H9 (cell line): ENCODE measurements at regions not wholly inside any gene's neighbourhood (a gene's known extent, or its start where the extent isn't known, plus 50 kb on each side); places are given as distances from the start of the nearest gene placed in this dataset.

Source experiments
- DNase-seq: peaks from one replicate; pipeline ENCODE4 v3.0.0-alpha.2; 2017
- H2AFZ ChIP-seq: one replicate; pipeline ENCODE4 v1.6.1; 2013; ENCODE audit warnings: mild to moderate bottlenecking, low read length, control low read depth, moderate library complexity
- H2AK5ac ChIP-seq: 2 replicates; pipeline ENCODE4 v1.6.1; 2013; ENCODE audit warnings: low read length, control low read depth, mixed read lengths; ENCODE audit not compliant: insufficient read length
- H2BK120ac ChIP-seq: one replicate; pipeline ENCODE4 v1.6.1; 2013; ENCODE audit warnings: low read depth, mild to moderate bottlenecking, low read length, control low read depth, inconsistent platforms; ENCODE audit not compliant: poor library complexity, severe bottlenecking
- H2BK12ac ChIP-seq: 2 replicates; pipeline ENCODE4 v1.6.1; 2013; ENCODE audit warnings: low read length, control low read depth, mixed read lengths, low read depth; ENCODE audit not compliant: insufficient read length
- H2BK15ac ChIP-seq: 2 replicates; pipeline ENCODE4 v1.6.1; 2013; ENCODE audit warnings: low read depth, low read length, control low read depth
- H2BK20ac ChIP-seq: one replicate; pipeline ENCODE4 v1.6.1; 2013; ENCODE audit warnings: low read depth, mild to moderate bottlenecking, low read length, control low read depth, inconsistent platforms; ENCODE audit not compliant: poor library complexity, severe bottlenecking
- H2BK5ac ChIP-seq: 2 replicates; pipeline ENCODE4 v1.6.1; 2013; ENCODE audit warnings: low read length, control low read depth, mixed read lengths; ENCODE audit not compliant: insufficient read length
- H3K14ac ChIP-seq: 2 replicates; pipeline ENCODE4 v1.6.1; 2013; ENCODE audit warnings: low read length, control low read depth; ENCODE audit not compliant: insufficient read depth
- H3K18ac ChIP-seq: 2 replicates; pipeline ENCODE4 v1.6.1; 2013; ENCODE audit warnings: low read depth, mild to moderate bottlenecking, mixed read lengths, low read length, control low read depth; ENCODE audit not compliant: insufficient read length
- H3K23ac ChIP-seq: 2 replicates; pipeline ENCODE4 v1.6.1; 2013; ENCODE audit warnings: low read length, control low read depth, mixed read lengths, low read depth; ENCODE audit not compliant: insufficient read length
- H3K23me2 ChIP-seq: 2 replicates; pipeline ENCODE4 v1.6.1; 2013; ENCODE audit warnings: low read depth, mild to moderate bottlenecking, mixed read lengths, low read length, control low read depth; ENCODE audit not compliant: insufficient read length, poor library complexity, severe bottlenecking
- H3K27ac ChIP-seq: 2 replicates; pipeline ENCODE4 v1.5.1; 2013; ENCODE audit warnings: low read length, control low read depth, mixed read lengths, low read depth; ENCODE audit not compliant: insufficient read length
- H3K27me3 ChIP-seq: 2 replicates; pipeline ENCODE4 v1.6.1; 2013; ENCODE audit warnings: low read length, control low read depth, inconsistent platforms; ENCODE audit not compliant: insufficient read depth
- H3K4ac ChIP-seq: 2 replicates; pipeline ENCODE4 v1.6.1; 2013; ENCODE audit warnings: low read depth, mild to moderate bottlenecking, control low read depth, inconsistent platforms, low read length, moderate library complexity
- H3K4me1 ChIP-seq: 2 replicates; pipeline ENCODE4 v1.6.1; 2013; ENCODE audit warnings: low read length, control low read depth, inconsistent platforms; ENCODE audit not compliant: insufficient read depth
- H3K4me2 ChIP-seq: 2 replicates; pipeline ENCODE4 v1.6.1; 2013; ENCODE audit warnings: low read length, control low read depth, mixed read lengths; ENCODE audit not compliant: insufficient read length, insufficient read depth
- H3K56ac ChIP-seq: 2 replicates; pipeline ENCODE4 v1.6.1; 2013; ENCODE audit warnings: low read depth, mild to moderate bottlenecking, mixed read lengths, low read length, control low read depth; ENCODE audit not compliant: insufficient read length
- H3K79me1 ChIP-seq: 2 replicates; pipeline ENCODE4 v1.6.1; 2013; ENCODE audit warnings: low read depth, mild to moderate bottlenecking, moderate library complexity, low read length, control low read depth, inconsistent platforms; ENCODE audit not compliant: insufficient read depth, poor library complexity, severe bottlenecking
- H3K79me2 ChIP-seq: 2 replicates; pipeline ENCODE4 v1.6.1; 2013; ENCODE audit warnings: low read length, control low read depth, inconsistent platforms; ENCODE audit not compliant: insufficient read depth
- H3K9ac ChIP-seq: 2 replicates; pipeline ENCODE4 v1.6.1; 2013; ENCODE audit warnings: low read length, control low read depth, mixed read lengths; ENCODE audit not compliant: insufficient read length; ENCODE audit errors: extremely low read depth
- H3K9me3 ChIP-seq: one replicate; pipeline ENCODE4 v1.6.1; 2013; ENCODE audit warnings: low read depth, low read length, inconsistent platforms; ENCODE audit not compliant: control insufficient read depth
- H3T11ph ChIP-seq: one replicate; pipeline ENCODE4 v1.6.1; 2013; ENCODE audit warnings: mild to moderate bottlenecking, low read length, control low read depth, inconsistent platforms
- H4K20me1 ChIP-seq: one replicate; pipeline ENCODE4 v1.6.1; 2013; ENCODE audit not compliant: control insufficient read depth, insufficient read length, insufficient read depth
- H4K5ac ChIP-seq: 2 replicates; pipeline ENCODE4 v1.6.1; 2013; ENCODE audit warnings: low read depth, mild to moderate bottlenecking, mixed read lengths, low read length, control low read depth; ENCODE audit not compliant: insufficient read length
- H4K8ac ChIP-seq: replicated peaks from 2 replicates; pipeline ENCODE4 v1.6.1; 2013; ENCODE audit warnings: low read length, control low read depth, mixed read lengths, low read depth; ENCODE audit not compliant: insufficient read length
- H4K91ac ChIP-seq: 2 replicates; pipeline ENCODE4 v1.6.1; 2013; ENCODE audit warnings: low read depth, mild to moderate bottlenecking, moderate library complexity, mixed read lengths, low read length, control low read depth; ENCODE audit not compliant: insufficient read length
- H3K27ac Mint-ChIP-seq, 3 experiments: 2 replicates in 2 of 3; 3 replicates in 1 of 3; pipeline ENCODE4 v1.8.0; 2020 to 2021; ENCODE audit warnings: mixed read lengths in 3 of 3, mild to moderate bottlenecking in 1 of 3, moderate library complexity in 1 of 3
- H3K27me3 Mint-ChIP-seq: 2 replicates; pipeline ENCODE4 v1.8.0; 2021; ENCODE audit warnings: low read depth, mild to moderate bottlenecking, moderate library complexity, mixed read lengths
- H3K36me3 Mint-ChIP-seq, 3 experiments: 2 replicates in 2 of 3; 3 replicates in 1 of 3; pipeline ENCODE4 v1.8.0; 2020 to 2021; ENCODE audit warnings: low read depth in 3 of 3, mixed read lengths in 3 of 3; ENCODE audit not compliant: insufficient read depth in 1 of 3
- H3K4me1 Mint-ChIP-seq, 2 experiments: 2 replicates each; pipeline ENCODE4 v1.8.0; 2020; ENCODE audit warnings: mixed read lengths in 2 of 2
- H3K4me3 Mint-ChIP-seq, 2 experiments: 2 replicates in 1 of 2; 3 replicates in 1 of 2; pipeline ENCODE4 v1.8.0; 2020 to 2021; ENCODE audit warnings: mild to moderate bottlenecking in 2 of 2, mixed read lengths in 2 of 2, moderate library complexity in 1 of 2
- H3K9me3 Mint-ChIP-seq, 2 experiments: 2 replicates in 1 of 2; 3 replicates in 1 of 2; pipeline ENCODE4 v1.8.0; 2020; ENCODE audit warnings: mild to moderate bottlenecking in 2 of 2, mixed read lengths in 2 of 2, moderate library complexity in 1 of 2
- WGBS: extraction: QIAGEN DNeasy Blood & Tissue Kit; methylation state at CpG from one replicate; pipeline ENCODE4 v1.1.7; 2013; ENCODE audit warnings: missing lambda C conversion rate, low lambda C conversion rate, mixed read lengths; ENCODE audit not compliant: insufficient read length; ENCODE audit errors: extremely low coverage; 5-methylcytosine and 5-hydroxymethylcytosine counted together
- TF ChIP-seq, protein P1 (sequence below): fragments of 200-600 bp; sonication (generic); conservative IDR thresholded peaks from 3 replicates; pipeline ENCODE4 v1.8.0; 2021; ENCODE audit warnings: antibody characterized with exemption, mild to moderate bottlenecking

DNA sequence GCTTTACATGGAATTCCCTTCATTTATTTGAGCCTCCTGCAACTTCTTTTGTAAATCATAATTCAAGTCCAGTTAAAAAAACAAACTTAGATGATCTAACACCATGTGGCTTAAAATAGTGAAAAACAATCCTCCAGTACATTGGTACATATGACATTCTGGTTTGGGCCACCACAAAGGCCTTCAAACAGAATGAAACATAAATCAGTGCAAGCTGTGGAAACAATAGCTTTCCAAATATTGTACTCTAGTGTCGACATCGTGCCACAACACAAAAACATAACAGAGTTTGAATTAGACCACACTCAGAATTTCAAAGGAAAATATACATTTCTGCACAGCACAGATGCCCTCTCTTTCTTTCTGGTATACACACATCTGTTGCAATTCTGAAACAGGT is 751.3 kb downstream of the SLC6A15 start:
- Histone ChIP-seq H3K14ac (no peak overlapping the region), H2AFZ (no peak overlapping the region), H3K79me2 (no peaks in the 10 kb centered on the region), H4K8ac (no peak overlapping the region), H4K91ac (no peak overlapping the region), H3T11ph (no peak overlapping the region), H2BK20ac (no peak overlapping the region), H4K5ac (no peak overlapping the region), H2AK5ac (no peak overlapping the region), H4K20me1 (no peaks in the 10 kb centered on the region), H3K79me1 (no peaks in the 10 kb centered on the region), H3K56ac (no peak overlapping the region), H3K23me2 (no peaks in the 10 kb centered on the region), H2BK5ac (no peak overlapping the region), H3K23ac (no peak overlapping the region), H2BK12ac (no peak overlapping the region), H2BK15ac (no peak overlapping the region), H2BK120ac (no peak overlapping the region), H3K18ac (no peak overlapping the region), H3K4ac (no peak overlapping the region), H3K27me3 (no peaks in the 10 kb centered on the region), H3K9me3 (no peaks in the 10 kb centered on the region), H3K4me1 (no peaks in the 10 kb centered on the region), H3K27ac (no peak overlapping the region), H3K9ac (no peak overlapping the region), H3K4me2 (no peak overlapping the region)
- Mint-ChIP-seq H3K36me3 (no peaks in the 10 kb centered on the region), H3K27me3 (no peaks in the 10 kb centered on the region), H3K27ac (no peak overlapping the region), H3K9me3 (no peaks in the 10 kb centered on the region), H3K4me1 (no peaks in the 10 kb centered on the region), H3K4me3 (no peak overlapping the region)
- TF ChIP-seq, protein P1, sequence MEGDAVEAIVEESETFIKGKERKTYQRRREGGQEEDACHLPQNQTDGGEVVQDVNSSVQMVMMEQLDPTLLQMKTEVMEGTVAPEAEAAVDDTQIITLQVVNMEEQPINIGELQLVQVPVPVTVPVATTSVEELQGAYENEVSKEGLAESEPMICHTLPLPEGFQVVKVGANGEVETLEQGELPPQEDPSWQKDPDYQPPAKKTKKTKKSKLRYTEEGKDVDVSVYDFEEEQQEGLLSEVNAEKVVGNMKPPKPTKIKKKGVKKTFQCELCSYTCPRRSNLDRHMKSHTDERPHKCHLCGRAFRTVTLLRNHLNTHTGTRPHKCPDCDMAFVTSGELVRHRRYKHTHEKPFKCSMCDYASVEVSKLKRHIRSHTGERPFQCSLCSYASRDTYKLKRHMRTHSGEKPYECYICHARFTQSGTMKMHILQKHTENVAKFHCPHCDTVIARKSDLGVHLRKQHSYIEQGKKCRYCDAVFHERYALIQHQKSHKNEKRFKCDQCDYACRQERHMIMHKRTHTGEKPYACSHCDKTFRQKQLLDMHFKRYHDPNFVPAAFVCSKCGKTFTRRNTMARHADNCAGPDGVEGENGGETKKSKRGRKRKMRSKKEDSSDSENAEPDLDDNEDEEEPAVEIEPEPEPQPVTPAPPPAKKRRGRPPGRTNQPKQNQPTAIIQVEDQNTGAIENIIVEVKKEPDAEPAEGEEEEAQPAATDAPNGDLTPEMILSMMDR = no peak
- DNase-seq = no peak
- no CpG with 5 or more reads among the region's 2 CpGs for WGBS
